Spleen (tissue), 11 donors: ENCODE measurements at regions not wholly inside any gene's neighbourhood (a gene's known extent, or its start where the extent isn't known, plus 50 kb on each side); places are given as distances from the start of the nearest gene placed in this dataset.

Experiments
- DNase-seq: peaks from one replicate; pipeline ENCODE4 v3.0.0-alpha.2; 2020
- H3K27ac ChIP-seq, 8 donors: fragments of 200-600 bp; sonication (generic) in 7 of 8; 1 replicate in 4 of 8; 2 replicates in 4 of 8; pipeline versions ENCODE4 v1.5.0 to v1.8.0; 2016 to 2021; ENCODE audit warnings: inconsistent platforms in 4 of 8, mild to moderate bottlenecking in 4 of 8, moderate library complexity in 1 of 8
- H3K27me3 ChIP-seq, 7 donors: fragments of 200-600 bp; sonication (generic) in 6 of 7; replicated peaks in 1 of 7; 1 replicate in 4 of 7; 2 replicates in 3 of 7; pipeline versions ENCODE4 v1.5.0 to v1.8.0; 2016 to 2021; ENCODE audit warnings: inconsistent platforms in 3 of 7, mild to moderate bottlenecking in 1 of 7
- H3K36me3 ChIP-seq, 6 donors: fragments of 200-600 bp; sonication (generic) in 5 of 6; 1 replicate in 4 of 6; 2 replicates in 2 of 6; pipeline versions ENCODE4 v1.5.0 to v1.8.0; 2016 to 2021; ENCODE audit warnings: inconsistent platforms in 2 of 6
- H3K4me1 ChIP-seq, 6 donors: fragments of 200-600 bp; sonication (generic) in 5 of 6; 1 replicate in 3 of 6; 2 replicates in 3 of 6; pipeline versions ENCODE4 v1.5.0 to v1.8.0; 2016 to 2021; ENCODE audit warnings: inconsistent platforms in 3 of 6
- H3K4me3 ChIP-seq, 8 donors: fragments of 200-600 bp; sonication (generic) in 7 of 8; 1 replicate in 4 of 8; 2 replicates in 4 of 8; pipeline versions ENCODE4 v1.5.0 to v1.8.0; 2016 to 2021; ENCODE audit warnings: inconsistent platforms in 4 of 8, mild to moderate bottlenecking in 4 of 8, moderate library complexity in 2 of 8
- H3K9me3 ChIP-seq, 8 donors: fragments of 200-600 bp; sonication (generic) in 7 of 8; 1 replicate in 4 of 8; 2 replicates in 4 of 8; pipeline versions ENCODE4 v1.5.0 to v1.8.0; 2016 to 2021; ENCODE audit warnings: inconsistent platforms in 4 of 8
- CTCF ChIP-seq, 11 experiments: fragments of 200-600 bp in 7 of 11; fragments of 450-650 bp in 4 of 11; sonication (generic) in 4 of 11; IDR thresholded peaks in 8 of 11; conservative IDR thresholded peaks in 3 of 11; 1 replicate in 7 of 11; 2 replicates in 4 of 11; pipeline versions ENCODE4 v1.4.0 to v1.8.0; 2016 to 2021; ENCODE audit warnings: antibody characterized with exemption in 11 of 11, inconsistent platforms in 4 of 11, mild to moderate bottlenecking in 1 of 11
- POLR2A ChIP-seq, 3 donors: fragments of 450-650 bp; IDR thresholded peaks; one replicate each; pipeline ENCODE4 v1.5.1; 2017; ENCODE audit warnings: antibody characterized with exemption in 3 of 3, mild to moderate bottlenecking in 1 of 3
- POLR2AphosphoS5 ChIP-seq, 3 donors: sonication (generic); formaldehyde crosslinking; IDR thresholded peaks; one replicate each; pipeline ENCODE4 v1.5.1; 2017; ENCODE audit warnings: antibody characterized with exemption in 3 of 3
- WGBS, 5 donors: extraction: QIAGEN DNeasy Blood & Tissue Kit in 3 of 5; methylation state at CpG; one replicate each; pipeline versions ENCODE4 v1.1.5 to v1.1.7; 2013 to 2018; 5-methylcytosine and 5-hydroxymethylcytosine counted together
- intact Hi-C: fragments of 100-400 bp; cut with DNase I; formaldehyde crosslinking; loops from one replicate; pipeline ENCODE4 v1.15.0; 2023; ENCODE audit warnings: low total_unique reads
- donor health status: healthy with polysubstance abuse.
- donor health status: DM: no; HTN: no; CAD: no; lungs with moderate emphysema.
- donor health status: DM: no; HTN: no; CAD: no.
- donor health status: Bipolar disorder and iron deficiency.
- donor health status: healthy.
- donor health status: DM: no; HTN: no; CAD: no.
- donor health status: DM: yes; HTN: yes; CAD: no.

- Histone ChIP-seq H3K4me1 (peaks cover 8 to 41% (median 19%) of the 10 kb centered on the region in 6 donors), H3K4me3 (peak overlapping the region in 1 of 8 donors; percentile 22), H3K27me3 (peaks cover 0 to 68% (median 9%) of the 10 kb centered on the region in 7 donors), H3K27ac (no peak overlapping the region), H3K36me3 (no peaks in the 10 kb centered on the region), H3K9me3 (no peaks in the 10 kb centered on the region)
- intact Hi-C loops = no loop called here
- no peak for DNase-seq
- WGBS, 5 donors = 77 to 94% (median 87%) methylated on average over 2 to 5 of the region's 5 CpGs
- TF ChIP-seq POLR2AphosphoS5 (IDR thresholded peaks at IDR 0.05) (no peak), CTCF (IDR thresholded peaks at IDR 0.05 in 8 of 11, conservative IDR thresholded peaks at IDR 0.05 in 3 of 11) (no peak), POLR2A (IDR thresholded peaks at IDR 0.05) (no peak)
Measured at GRCh38 chr1:10940451-10940804, 72.0 kb upstream of the TARDBP start.

- WGBS, 5 donors = 85 to 88% (median 86%) methylated on average over 7 of the region's 7 CpGs
- peaks cover 0 to 68% (median 9%) of the 10 kb centered on the region in 7 donors for H3K27me3 ChIP-seq
- no peak for TF ChIP-seq POLR2AphosphoS5 (IDR thresholded peaks at IDR 0.05)
- no peak for TF ChIP-seq CTCF (IDR thresholded peaks at IDR 0.05 in 8 of 11, conservative IDR thresholded peaks at IDR 0.05 in 3 of 11)
- no peak for TF ChIP-seq POLR2A (IDR thresholded peaks at IDR 0.05)
- intact Hi-C loops = no loop called here
- no peak overlapping the region for H3K4me3 ChIP-seq
- H3K9me3 ChIP-seq = no peaks in the 10 kb centered on the region
- H3K27ac ChIP-seq = no peak overlapping the region
- H3K4me1 ChIP-seq = peaks cover 8 to 41% (median 19%) of the 10 kb centered on the region in 6 donors
- no peak for DNase-seq
- H3K36me3 ChIP-seq = no peaks in the 10 kb centered on the region
Measured at GRCh38 chr1:10940838-10941237, 71.6 kb upstream of the TARDBP start.

GRCh38 chr1:10941891-10942541 lies 70.4 kb upstream of the TARDBP start:
- TF ChIP-seq POLR2AphosphoS5 (IDR thresholded peaks at IDR 0.05) = no peak
- no peak for TF ChIP-seq POLR2A (IDR thresholded peaks at IDR 0.05)
- TF ChIP-seq CTCF (IDR thresholded peaks at IDR 0.05 in 8 of 11, conservative IDR thresholded peaks at IDR 0.05 in 3 of 11) = peak; percentile 60 to 94 (median 89)
- 5 to 40% (median 8%) methylated on average over 3 to 21 of the region's 21 CpGs for WGBS, 5 donors
- no peak for DNase-seq
- Histone ChIP-seq H3K4me3 (peak overlapping the region in 1 of 8 donors; percentile 28), H3K9me3 (no peaks in the 10 kb centered on the region), H3K4me1 (peaks cover 8 to 41% (median 19%) of the 10 kb centered on the region in 6 donors), H3K27ac (no peak overlapping the region), H3K36me3 (no peaks in the 10 kb centered on the region), H3K27me3 (peaks cover 0 to 79% (median 9%) of the 10 kb centered on the region in 7 donors)
- intact Hi-C loops = no loop called here

DNA sequence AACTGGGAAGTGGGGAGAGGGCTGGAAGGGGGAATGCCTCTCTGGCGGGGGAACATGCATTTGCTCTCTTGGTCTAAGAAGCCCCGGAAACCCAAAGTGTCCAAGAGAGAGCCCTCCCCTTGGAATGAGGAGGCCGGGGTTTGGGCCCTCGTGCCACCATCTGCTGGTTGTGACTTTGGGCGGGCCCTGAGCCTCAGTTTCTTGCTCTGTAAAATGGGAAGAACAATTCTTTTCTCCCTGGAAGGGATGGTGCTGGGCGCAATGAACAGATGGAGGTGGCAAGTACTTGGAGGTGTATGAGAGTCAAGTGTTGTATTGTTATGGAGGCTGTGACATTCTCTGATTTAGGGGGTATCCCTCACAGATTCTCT lies 69.9 kb upstream of the TARDBP start:
- H3K4me1 ChIP-seq = peaks cover 8 to 41% (median 19%) of the 10 kb centered on the region in 6 donors
- whole genome bisulfite sequencing, 5 donors = 38 to 73% (median 59%) methylated on average over 6 of the region's 6 CpGs
- intact Hi-C loops = no loop called here

More for the DNA sequence above, 69.9 kb upstream of the TARDBP start:
- Histone ChIP-seq H3K27ac (no peak overlapping the region), H3K36me3 (no peaks in the 10 kb centered on the region), H3K4me3 (no peak overlapping the region), H3K27me3 (peaks cover 0 to 83% (median 9%) of the 10 kb centered on the region in 7 donors), H3K9me3 (no peaks in the 10 kb centered on the region)
- no peak for TF ChIP-seq POLR2A (IDR thresholded peaks at IDR 0.05)
- TF ChIP-seq CTCF (IDR thresholded peaks at IDR 0.05 in 8 of 11, conservative IDR thresholded peaks at IDR 0.05 in 3 of 11) = no peak
- DNase-seq = no peak
